ENCODE measurements at regions not wholly inside any gene's neighbourhood (a gene's known extent, or its start where the extent isn't known, plus 50 kb on each side); places are given as distances from the start of the nearest gene placed in this dataset.

- DNase-seq = no peak
These were observed 129.4 kb downstream of the FAT4 start for GRCh38 chr4:125444166-125444565.

- DNase-seq = no peak
These were observed 130.8 kb downstream of the FAT4 start for GRCh38 chr4:125445525-125445924.

GRCh38 chr4:125447551-125448290 is 133.0 kb downstream of the FAT4 start:
- DNase-seq = no peak

- no peak for DNase-seq
These were observed 141.3 kb downstream of the FAT4 start for GRCh38 chr4:125456075-125456474.

- no peak for DNase-seq
These were observed 144.8 kb downstream of the FAT4 start for GRCh38 chr4:125459531-125459930.

GRCh38 chr4:125461676-125462363 is 147.1 kb downstream of the FAT4 start:
- DNase-seq = no peak

- no peak for DNase-seq
These were observed 149.4 kb downstream of the FAT4 start for GRCh38 chr4:125464146-125464545.

GRCh38 chr4:125481334-125482045 is 166.7 kb downstream of the FAT4 start:
- DNase-seq = peak; percentile 74 to 79

GRCh38 chr4:125482822-125483221 is 168.1 kb downstream of the FAT4 start:
- no peak for DNase-seq

- no peak for DNase-seq
These were observed 168.5 kb downstream of the FAT4 start for GRCh38 chr4:125483278-125483677.

GRCh38 chr4:125484912-125485311 is 170.2 kb downstream of the FAT4 start:
- no peak for DNase-seq

- DNase-seq = no peak
These were observed 171.6 kb downstream of the FAT4 start for GRCh38 chr4:125486351-125486750.

- DNase-seq = no peak
These were observed 175.4 kb downstream of the FAT4 start for GRCh38 chr4:125489952-125490690.

GRCh38 chr4:125492957-125493356 is 178.2 kb downstream of the FAT4 start:
- DNase-seq = no peak

- no peak for DNase-seq
These were observed 183.1 kb downstream of the FAT4 start for GRCh38 chr4:125497861-125498260.

- no peak for DNase-seq
These were observed 184.2 kb downstream of the FAT4 start for GRCh38 chr4:125498981-125499380.

GRCh38 chr4:125501090-125501489 is 186.3 kb downstream of the FAT4 start:
- no peak for DNase-seq

GRCh38 chr4:125501568-125501967 is 186.8 kb downstream of the FAT4 start:
- DNase-seq = no peak

GRCh38 chr4:125505621-125506020 is 190.9 kb downstream of the FAT4 start:
- DNase-seq = no peak

GRCh38 chr4:125507141-125507540 is 192.4 kb downstream of the FAT4 start:
- DNase-seq = no peak

- no peak for DNase-seq
These were observed 197.0 kb downstream of the FAT4 start for GRCh38 chr4:125511715-125512114.

GRCh38 chr4:125515016-125515415 is 200.3 kb downstream of the FAT4 start:
- DNase-seq = no peak

GRCh38 chr4:125517831-125518230 is 203.1 kb downstream of the FAT4 start:
- no peak for DNase-seq

All from NCI-H1930 (cell line).